Epidermal melanocyte (primary cell): ENCODE measurements at regions not wholly inside any gene's neighbourhood (a gene's known extent, or its start where the extent isn't known, plus 50 kb on each side); places are given as distances from the start of the nearest gene placed in this dataset.
"Not testable (repeated sequence)": the region's sequence is repeated elsewhere in the genome, so short reads cannot be mapped to it uniquely, and the experiment has no call there.

ENCODE experiments used
- DNase-seq: peaks from one replicate; pipeline ENCODE4 v3.0.0; 2011; ENCODE audit warnings: low spot score; ENCODE audit not compliant: insufficient read length

GRCh38 chr5:108461628-108462367 is 79.9 kb upstream of the FBXL17 start:
- no peak for DNase-seq

GRCh38 chr5:108459769-108460168 is 77.9 kb upstream of the FBXL17 start:
- no peak for DNase-seq

DNA sequence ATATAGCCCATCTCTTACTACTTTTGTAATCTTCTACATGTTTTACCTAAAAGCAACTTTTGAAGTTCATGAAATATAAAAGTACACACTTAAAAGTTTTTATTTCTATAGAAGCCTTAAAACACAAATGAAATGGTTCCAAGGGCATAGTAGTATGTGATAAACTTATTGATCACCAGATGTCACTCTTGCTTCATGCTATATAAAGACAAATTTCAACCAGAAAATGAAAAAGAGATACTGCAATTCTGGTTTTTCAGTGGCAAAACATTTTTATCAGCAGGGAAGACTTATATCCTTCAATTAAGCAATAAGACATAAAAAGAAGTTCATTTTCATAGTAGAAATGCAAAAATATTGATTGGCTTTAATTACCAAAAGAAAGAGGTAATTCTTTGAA is 69.4 kb upstream of the FBXL17 start:
- DNase-seq, result no peak

DNA sequence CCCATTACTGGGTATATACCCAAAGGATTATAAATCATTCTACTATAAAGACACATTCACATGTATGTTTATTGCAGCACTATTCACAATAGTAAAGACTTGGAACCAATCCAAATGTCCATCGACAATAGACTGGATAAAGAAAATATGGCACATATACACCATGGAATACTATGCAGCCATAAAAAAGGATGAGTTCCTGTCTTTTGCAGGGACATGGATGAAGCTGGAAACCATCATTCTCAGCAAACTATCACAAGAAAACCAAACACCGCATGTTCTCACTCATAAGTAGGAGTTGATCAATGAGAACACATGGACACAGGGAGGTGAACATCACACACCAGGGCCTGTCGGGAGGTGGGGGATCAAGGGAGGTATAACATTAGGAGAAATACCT is 62.2 kb upstream of the FBXL17 start:
- not testable (repeated sequence) for DNase-seq

DNA sequence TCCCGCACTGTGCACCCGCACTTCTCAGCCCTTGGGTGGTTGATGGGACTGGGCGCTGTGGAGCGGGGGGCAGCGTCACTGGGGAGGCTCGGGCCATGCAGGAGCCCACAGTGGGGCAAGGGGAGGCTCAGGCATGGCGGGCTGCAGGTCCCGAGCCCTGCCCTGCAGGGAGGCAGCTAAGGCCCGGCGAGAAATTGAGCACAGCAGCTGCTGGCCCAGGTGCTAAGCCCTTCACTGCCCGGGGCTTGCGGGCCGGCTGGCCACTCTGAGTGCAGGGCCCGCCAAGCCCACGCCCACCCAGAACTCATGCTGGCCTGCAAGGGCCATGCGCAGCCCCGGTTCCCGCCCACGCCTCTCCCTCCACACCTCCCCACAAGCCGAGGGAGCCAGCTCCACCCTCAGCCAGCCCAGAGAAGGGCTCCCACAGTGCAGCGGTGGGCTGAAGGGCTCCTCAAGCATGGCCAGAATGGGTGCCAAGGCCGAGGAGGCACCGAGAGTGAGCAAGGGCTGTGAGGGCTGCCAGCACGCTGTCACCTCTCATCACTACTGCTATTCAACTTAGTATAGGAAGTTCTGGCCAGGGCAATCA is 60.3 kb upstream of the FBXL17 start:
- not testable (repeated sequence) for DNase-seq

GRCh38 chr5:108437425-108437824 is 55.5 kb upstream of the FBXL17 start:
- DNase-seq, result no peak

DNA sequence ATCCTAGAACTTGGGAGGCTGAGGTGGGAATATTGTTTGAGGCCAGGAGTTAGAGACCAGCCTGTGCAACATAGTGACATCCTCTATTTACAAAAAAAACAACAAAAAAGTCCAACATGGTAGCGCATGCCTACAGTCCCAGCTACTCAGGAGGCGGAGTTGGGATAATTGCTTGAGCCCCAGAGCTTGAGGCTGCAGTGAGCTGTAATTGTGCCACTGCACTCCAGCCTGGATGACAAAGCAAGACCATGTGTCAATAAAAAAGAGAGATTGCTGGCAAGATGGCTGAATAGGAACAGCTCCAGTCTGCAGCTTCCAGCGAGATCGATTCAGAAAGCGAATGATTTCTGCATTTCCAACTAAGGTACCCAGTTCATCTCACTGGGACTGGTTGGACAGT is 54.8 kb upstream of the FBXL17 start:
- no peak for DNase-seq

DNA sequence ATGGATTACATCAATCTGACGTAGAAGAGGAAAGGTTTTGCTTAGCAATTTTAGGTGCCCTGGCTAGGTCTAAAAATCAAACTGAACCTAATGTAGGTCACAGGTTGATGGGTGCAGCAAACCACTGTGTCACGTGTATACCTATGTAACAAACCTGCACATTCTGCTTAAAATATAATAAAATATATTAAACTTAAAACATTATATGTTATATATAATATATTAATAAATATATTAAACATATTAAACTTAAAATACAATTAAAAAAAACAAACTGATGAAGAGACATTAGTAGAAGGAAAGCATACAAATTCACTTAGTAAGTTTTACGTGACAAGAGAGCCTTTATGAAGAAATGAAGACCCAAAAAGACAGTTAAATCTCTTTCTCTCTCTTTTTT is 51.7 kb upstream of the FBXL17 start:
- DNase-seq, result no peak

DNA sequence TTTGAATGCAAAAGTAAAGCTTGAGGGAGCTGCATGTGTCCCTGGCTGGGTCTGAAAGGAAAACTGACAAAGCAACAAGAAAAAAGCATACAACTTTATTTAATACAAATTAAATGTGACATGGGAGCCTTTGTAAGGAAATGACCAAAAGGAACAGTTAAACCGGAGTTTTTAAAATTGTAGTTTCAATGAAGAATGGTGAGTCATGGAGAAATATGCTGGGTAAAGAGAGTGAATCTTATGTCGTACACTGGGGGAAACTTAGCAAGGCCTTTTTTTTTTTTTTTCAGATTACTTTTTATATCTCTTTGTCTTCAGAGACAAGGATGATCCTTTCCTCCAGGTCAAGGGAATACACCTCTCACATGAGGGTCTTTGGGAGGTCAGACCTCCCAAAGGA is 50.1 kb upstream of the FBXL17 start:
- DNase-seq, result no peak
